ENCODE measurements at regions not wholly inside any gene's neighbourhood (a gene's known extent, or its start where the extent isn't known, plus 50 kb on each side); places are given as distances from the start of the nearest gene placed in this dataset.
A peak's percentile ranks its signal among the peaks of the same experiment; 100 is the strongest.

DNA sequence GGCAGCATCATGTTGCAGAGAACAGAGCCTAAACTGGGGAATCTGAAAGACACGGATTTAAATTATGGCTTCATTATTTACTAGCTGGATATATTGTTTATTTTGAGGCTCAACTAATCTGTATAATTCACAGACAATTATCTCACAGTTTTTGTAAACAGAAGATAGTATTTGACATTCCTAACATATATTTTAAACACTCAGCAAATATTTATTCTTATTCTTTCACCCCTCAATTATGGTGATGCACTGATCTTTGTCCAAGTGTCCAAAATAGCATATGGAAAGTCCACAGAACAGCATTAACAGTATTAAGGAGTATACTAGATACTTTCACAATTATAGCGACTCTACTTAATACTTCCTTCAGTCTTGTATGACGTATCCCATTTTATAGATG is 257.0 kb downstream of the ADGRG6 start:
- WGBS, 4 donors, result 70 to 76% (median 75%) methylated on average over 3 of the region's 3 CpGs
- Histone ChIP-seq H3K36me3 (replicated peaks in 1 of 2) (no peaks in the 10 kb centered on the region), H3K9me3 (replicated peaks in 1 of 3) (no peaks in the 10 kb centered on the region), H3K27me3 (no peaks in the 10 kb centered on the region), H3K4me1 (replicated peaks in 1 of 2) (no peaks in the 10 kb centered on the region), H3K27ac (no peak overlapping the region), H3K4me3 (no peak overlapping the region)
- TF ChIP-seq POLR2A (IDR thresholded peaks at IDR 0.05), result no peak
- TF ChIP-seq, protein P1, sequence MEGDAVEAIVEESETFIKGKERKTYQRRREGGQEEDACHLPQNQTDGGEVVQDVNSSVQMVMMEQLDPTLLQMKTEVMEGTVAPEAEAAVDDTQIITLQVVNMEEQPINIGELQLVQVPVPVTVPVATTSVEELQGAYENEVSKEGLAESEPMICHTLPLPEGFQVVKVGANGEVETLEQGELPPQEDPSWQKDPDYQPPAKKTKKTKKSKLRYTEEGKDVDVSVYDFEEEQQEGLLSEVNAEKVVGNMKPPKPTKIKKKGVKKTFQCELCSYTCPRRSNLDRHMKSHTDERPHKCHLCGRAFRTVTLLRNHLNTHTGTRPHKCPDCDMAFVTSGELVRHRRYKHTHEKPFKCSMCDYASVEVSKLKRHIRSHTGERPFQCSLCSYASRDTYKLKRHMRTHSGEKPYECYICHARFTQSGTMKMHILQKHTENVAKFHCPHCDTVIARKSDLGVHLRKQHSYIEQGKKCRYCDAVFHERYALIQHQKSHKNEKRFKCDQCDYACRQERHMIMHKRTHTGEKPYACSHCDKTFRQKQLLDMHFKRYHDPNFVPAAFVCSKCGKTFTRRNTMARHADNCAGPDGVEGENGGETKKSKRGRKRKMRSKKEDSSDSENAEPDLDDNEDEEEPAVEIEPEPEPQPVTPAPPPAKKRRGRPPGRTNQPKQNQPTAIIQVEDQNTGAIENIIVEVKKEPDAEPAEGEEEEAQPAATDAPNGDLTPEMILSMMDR (IDR thresholded peaks at IDR 0.05), result no peak
- intact Hi-C loops (cut with DNase I), result no loop called here
- DNase-seq, result no peak

DNA sequence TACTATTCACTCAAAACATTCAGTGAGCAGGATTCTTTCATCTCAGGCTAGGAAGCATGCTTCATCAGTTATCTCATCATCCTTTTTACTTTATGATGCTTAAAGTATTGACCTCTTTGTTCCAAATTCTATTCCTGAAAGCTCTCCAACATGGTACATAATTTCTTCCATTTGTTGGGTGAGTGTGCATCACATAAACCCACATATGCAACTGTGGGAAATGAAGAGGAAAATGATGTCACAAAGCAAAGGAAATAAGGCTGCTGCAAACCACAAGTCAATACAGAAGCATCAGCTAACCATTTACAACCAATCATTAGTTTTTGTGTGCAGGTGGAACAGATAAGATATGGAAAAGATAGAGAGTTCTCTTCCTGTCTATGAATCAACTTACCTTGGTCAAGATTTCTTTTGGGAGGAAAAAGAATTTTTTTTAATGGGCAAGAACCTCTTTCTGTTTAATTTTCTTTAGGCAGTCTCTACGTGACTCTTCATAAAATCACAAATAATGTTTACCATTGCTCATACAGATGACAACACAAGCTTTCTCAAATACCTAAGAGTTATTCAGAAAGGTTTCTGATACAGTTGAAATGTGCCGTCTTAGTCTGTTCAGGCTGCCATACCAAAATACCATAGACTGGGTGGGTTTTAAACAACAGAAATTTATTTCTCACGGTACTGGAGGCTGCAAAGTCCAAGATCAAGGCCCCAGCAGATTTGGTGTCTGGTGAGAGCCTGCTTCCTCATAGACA is 259.9 kb downstream of the ADGRG6 start:
- H3K9me3 ChIP-seq (replicated peaks in 1 of 3), result no peaks in the 10 kb centered on the region
- no peak overlapping the region for H3K27ac ChIP-seq
- intact Hi-C loops (cut with DNase I), result no loop called here
- H3K36me3 ChIP-seq (replicated peaks in 1 of 2), result no peaks in the 10 kb centered on the region
- no peak overlapping the region for H3K4me3 ChIP-seq
- no peak for DNase-seq
- WGBS, 4 donors, result 76 to 92% (median 79%) methylated on average over 3 of the region's 3 CpGs
- TF ChIP-seq, protein P1 (IDR thresholded peaks at IDR 0.05), result no peak
- TF ChIP-seq POLR2A (IDR thresholded peaks at IDR 0.05), result no peak
- no peaks in the 10 kb centered on the region for H3K4me1 ChIP-seq (replicated peaks in 1 of 2)
- H3K27me3 ChIP-seq, result no peaks in the 10 kb centered on the region

DNA sequence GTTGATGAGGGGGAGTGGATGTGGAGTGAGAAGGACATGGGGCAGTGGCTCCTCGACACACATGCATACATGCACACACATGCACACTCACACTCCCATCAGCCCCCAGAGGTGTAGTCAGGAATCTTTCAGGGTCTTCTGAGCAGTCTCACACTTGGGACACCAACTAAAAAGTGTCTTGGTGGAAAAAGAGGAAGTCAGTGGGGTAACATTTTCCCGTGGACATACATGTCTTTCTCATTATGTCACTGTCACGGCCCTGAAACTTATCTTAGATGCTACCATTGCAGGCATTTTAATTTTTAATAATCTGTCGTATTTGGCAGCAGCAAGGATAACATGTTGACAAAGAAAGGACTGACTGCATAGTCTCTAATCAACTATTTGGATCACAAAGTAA is 261.1 kb downstream of the ADGRG6 start:
- H3K4me1 ChIP-seq (replicated peaks in 1 of 2), result no peaks in the 10 kb centered on the region
- H3K9me3 ChIP-seq (replicated peaks in 1 of 3), result no peaks in the 10 kb centered on the region
- intact Hi-C loops (cut with DNase I), result no loop called here
- DNase-seq, result no peak
- WGBS, 4 donors, result 69 to 74% (median 72%) methylated on average over 4 of the region's 4 CpGs
- no peak overlapping the region for H3K4me3 ChIP-seq
- H3K36me3 ChIP-seq (replicated peaks in 1 of 2), result no peaks in the 10 kb centered on the region
- H3K27me3 ChIP-seq, result no peaks in the 10 kb centered on the region
- no peak overlapping the region for H3K27ac ChIP-seq
- TF ChIP-seq, protein P1 (IDR thresholded peaks at IDR 0.05), result no peak
- TF ChIP-seq POLR2A (IDR thresholded peaks at IDR 0.05), result no peak

DNA sequence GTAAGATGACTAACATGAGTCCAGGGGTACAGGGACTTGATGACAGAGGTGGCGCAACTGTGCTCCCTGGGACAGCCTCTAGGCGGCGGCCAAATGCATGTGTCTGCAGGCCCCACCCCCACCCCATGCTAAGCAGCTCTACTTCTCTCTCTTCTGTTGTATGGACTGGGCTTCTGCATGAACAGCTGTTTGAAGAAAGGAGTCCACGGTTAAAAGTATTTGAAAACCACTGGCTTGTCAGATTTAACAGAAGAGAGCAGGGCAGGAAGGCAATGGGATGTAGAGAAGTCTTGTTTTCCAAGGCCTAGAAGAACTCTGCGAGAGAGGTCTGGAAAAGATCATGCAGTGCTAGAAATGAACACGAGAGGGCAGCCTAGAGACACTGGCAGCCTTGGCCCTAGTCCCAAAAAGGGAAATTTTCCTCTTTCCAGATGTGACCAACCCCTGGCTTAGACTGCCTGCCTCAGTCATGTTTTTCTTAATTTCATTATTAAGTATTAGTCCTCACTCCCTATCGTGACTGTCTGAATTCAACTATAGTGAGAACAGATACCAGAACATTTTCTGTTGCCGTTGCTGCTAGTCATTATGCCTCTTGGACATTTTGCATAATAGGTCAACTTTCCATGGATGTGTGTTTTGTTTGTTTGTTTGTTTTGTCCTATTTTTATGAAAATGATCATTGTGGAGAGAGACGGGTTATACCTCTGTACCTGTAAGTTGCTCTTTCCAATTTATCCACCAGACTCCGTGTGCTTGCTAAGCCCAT is 265.0 kb downstream of the ADGRG6 start:
- DNase-seq, result peak; percentile 27 to 71 (median 41)
- WGBS, 4 donors, result 60 to 62% (median 61%) methylated on average over 9 to 10 of the region's 10 CpGs
- H3K27ac ChIP-seq, result no peak overlapping the region

More for the DNA sequence above, 265.0 kb downstream of the ADGRG6 start:
- Histone ChIP-seq H3K4me3 (no peak overlapping the region), H3K27me3 (no peaks in the 10 kb centered on the region), H3K9me3 (replicated peaks in 1 of 3) (no peaks in the 10 kb centered on the region), H3K4me1 (replicated peaks in 1 of 2) (no peaks in the 10 kb centered on the region), H3K36me3 (replicated peaks in 1 of 2) (no peaks in the 10 kb centered on the region)
- TF ChIP-seq POLR2A (IDR thresholded peaks at IDR 0.05), result no peak
- TF ChIP-seq, protein P1 (IDR thresholded peaks at IDR 0.05), result peak; percentile 60 to 86 (median 66)
- intact Hi-C loops (cut with DNase I), result no loop called here

Measured in adrenal gland (tissue), 9 donors.